Kidney capillary endothelial cell (primary cell): ENCODE measurements at regions not wholly inside any gene's neighbourhood (a gene's known extent, or its start where the extent isn't known, plus 50 kb on each side); places are given as distances from the start of the nearest gene placed in this dataset.
"Not testable (repeated sequence)": the region's sequence is repeated elsewhere in the genome, so short reads cannot be mapped to it uniquely, and the experiment has no call there.

Source experiments
- DNase-seq: peaks from one replicate; pipeline ENCODE4 v3.0.0-alpha.2; 2018; ENCODE audit warnings: low spot score

DNA sequence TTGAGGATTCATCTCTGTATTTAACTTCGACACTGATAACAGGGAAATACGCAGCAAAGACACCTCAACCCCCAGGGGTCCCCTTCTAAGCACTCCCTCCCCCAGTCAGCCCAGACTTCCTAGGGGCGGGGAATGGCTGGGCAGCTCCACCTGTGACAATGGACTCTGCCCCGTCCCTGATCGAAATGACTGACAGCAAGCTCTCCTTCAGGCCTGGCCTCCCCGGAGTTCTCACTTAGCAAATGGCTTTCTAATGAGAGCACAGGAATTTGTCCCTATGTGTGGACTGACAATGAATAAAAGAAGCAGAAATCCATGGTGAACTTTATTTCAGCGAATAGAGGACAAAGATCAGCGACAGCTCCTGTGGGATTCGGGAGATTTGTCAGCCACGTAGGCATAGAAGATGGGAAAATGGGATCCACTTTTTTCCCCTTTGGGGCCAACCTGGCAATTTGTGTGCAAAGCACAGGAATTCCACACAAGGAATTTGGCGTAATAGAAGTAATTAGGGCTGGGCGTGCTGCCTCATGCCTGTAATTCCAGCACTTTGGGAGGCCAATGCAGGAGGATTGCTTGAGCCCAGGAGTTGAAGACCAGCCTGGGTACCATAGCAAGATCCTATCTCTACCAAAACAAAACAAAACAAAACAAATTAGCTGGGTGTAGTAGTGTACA, 63.8 kb downstream of the TNFAIP2 start:
- no peak for DNase-seq

DNA sequence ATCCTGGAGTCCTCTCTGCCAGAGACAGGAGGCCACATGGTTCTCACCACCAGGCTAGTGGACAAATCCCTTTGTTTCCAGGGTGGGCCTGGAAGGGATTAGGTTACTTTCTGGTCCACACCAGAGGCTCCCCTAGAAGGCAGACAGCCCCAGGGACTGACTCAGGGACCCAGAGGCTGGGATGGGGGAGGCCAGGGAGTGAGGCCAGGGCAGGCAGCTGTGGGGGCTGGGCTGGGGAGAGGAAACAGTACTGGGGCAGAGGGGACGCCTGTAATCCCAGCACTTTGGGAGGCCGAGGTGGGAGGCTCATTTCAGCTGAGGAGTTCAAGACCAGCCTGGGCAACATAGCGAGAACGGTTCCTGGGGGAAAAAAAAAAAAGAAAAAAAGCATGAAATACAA, 64.7 kb downstream of the TNFAIP2 start:
- no peak for DNase-seq

DNA sequence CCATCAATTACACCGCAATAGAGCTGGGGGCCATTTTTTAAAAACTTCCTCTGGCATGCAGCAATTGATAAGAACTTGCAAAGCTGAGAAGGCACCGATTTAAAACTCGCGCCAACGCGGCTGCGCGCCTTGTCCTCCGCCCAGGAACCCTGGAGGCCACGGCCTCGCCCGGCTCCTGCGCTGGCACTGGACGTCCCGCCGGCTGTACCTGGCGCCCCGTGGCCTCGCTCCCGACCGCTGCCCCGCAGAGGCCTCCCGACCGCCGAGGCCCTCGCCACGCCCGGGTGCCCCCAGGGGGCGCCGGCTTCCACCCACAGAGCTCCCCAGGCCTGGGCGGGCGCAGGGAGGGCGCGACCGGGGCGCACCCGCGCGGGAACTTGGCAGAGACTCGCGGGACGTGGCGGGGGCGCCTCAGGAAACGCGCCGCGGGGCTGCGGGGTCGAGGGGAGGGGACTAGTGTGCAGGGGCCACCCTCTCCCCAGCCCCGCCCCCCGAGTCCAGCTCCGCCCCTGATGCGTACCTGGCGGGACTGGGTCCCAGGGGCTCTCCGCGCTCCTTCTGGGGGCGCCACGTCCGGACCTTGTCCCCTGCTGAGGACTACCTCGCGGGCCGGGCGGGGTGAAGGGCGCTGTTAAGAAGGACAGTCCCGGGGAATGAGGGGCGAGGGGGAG, 65.7 kb downstream of the TNFAIP2 start:
- no peak for DNase-seq

DNA sequence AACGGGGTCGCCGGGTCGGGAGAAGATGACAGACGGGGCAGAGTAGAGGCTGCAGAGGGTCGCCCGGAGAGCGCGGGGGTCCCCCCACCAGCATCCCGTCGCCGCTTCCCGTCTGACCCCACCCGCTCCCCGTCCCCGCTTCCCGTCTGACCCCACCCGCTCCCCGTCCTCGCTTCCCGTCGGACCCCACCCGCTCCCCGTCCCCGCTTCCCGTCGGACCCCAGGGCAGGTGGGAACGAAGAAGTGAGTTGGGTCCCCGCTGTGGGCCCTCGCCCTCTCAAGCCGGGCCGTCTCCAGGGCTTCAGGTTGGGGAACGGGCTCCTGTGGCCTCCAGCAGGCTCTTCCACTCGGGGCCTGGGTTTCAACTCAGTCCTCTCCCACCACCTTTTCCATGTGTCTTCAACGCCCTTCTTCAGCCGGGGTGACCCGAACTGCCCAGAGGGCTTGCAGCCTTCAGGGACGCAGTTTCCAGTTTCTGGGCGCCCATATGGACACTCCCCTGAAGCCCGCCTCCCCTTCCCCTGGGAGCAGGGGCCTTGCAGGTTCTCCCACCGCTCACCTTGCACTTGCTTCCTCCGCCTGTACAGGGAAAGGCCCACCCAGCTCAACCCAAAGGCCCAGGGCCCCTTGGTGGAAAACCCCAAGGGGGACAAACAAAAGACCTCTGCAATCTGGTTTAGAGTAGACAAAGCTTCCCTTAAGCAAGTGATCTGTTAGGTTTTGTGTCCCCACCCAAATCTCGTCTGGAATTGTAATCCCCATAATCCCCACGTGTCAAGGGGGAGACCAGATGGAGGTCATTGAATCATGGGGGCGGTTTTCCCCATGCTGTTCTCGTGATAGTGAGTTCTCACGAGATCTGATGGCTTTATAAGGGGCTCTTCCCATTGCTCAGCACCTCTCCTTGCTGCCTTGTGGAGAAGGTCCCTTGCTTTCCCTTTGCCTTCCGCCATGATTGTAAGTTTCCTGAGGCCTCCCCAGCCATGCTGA, 66.5 kb downstream of the TNFAIP2 start:
- no peak for DNase-seq

DNA sequence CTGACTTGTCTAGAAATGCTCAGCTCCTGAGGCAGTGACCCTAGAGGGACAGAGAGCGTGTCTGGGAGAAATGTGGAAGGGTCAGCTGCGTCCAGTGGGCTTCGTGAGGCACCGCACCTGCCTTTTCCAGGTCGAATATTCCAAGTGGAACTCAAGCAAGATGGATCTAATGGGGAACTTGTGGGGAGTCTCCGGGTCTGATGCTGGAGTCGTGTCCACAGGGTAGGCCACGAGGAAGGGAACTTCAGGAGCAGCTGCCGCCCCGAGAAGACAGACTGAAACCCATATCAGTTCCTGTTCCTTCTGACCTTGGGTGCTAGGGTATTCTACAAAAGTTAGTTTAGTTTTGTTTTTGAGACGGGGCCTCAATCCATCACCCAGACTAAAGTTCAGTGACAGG, 67.5 kb downstream of the TNFAIP2 start:
- DNase-seq, result no peak

DNA sequence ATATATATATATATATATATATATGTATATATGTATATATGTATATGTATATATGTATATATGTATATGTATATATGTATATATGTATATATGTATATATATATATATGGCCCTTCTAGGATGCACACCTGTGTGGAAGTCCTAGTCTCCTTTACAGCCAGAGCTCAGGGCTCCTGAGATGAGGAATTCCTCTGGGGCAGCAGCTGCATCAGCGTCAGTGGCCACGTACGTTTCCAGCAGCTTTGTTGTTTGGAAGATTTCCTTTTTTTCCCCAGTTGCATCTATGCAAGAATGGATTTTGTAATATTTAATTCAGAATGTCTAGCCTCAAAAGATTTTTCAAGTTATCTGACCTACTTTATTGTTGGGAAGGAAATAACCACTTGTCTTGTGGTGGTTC, 68.6 kb downstream of the TNFAIP2 start:
- no peak for DNase-seq

- no peak for DNase-seq
Measured at GRCh38 chr14:103192246-103192840, 69.1 kb downstream of the TNFAIP2 start.

GRCh38 chr14:103192861-103193260, 69.6 kb downstream of the TNFAIP2 start:
- not testable (repeated sequence) for DNase-seq

DNA sequence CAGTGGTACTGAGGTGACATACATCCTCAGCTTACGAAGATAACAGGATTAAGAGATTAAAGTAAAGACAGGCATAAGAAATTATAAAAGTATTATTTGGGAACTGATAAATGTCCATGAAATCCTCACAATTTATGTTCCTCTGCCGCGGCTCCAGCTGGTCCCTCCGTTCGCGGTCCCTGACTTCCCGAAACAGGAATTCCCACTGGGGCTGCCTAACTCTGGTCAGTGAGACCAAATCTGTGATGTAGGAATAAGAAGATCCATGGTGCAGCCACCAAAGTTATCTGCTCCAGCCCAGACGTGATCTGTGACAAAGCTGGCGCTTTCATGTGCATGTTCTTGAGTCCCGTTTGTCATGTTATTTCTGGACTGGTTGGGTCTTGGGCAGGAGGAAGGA, 70.2 kb downstream of the TNFAIP2 start:
- DNase-seq, result not testable (repeated sequence)

DNA sequence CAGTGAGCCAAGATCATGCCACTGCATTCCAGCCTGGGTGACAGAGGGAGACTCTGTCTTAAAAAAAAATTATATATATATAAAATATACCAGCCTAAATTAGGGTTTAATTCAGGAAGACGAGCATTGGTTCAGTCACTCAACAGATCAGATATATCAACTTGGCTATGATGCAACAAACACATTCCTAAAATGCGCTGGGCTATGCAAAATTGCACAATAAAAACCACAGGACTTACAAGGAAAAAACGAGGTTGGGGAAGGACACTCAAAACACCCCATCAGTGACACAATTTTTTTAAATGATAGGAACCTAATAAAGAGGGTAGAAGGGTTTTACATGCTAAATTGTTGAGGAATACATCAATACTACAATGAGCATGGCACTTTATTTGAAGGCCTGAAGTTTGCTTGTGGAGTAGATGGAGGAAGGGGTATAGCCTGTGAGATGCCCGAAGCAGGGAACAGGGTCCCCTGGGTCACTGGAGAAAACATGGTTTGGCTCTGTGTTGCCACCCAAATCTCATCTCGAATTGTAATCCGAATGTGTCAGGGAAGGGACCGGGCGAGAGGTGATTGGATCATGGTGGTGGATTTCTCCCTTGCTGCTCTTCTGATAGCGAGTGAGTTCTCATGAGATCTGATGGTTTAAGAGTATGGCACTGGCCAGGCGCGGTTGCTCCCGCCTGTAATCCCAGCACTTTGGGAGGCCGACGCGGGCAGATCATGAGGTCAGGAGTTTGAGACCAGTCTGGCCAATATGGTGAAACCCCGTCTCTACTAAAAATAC, 71.2 kb downstream of the TNFAIP2 start:
- no peak for DNase-seq

DNA sequence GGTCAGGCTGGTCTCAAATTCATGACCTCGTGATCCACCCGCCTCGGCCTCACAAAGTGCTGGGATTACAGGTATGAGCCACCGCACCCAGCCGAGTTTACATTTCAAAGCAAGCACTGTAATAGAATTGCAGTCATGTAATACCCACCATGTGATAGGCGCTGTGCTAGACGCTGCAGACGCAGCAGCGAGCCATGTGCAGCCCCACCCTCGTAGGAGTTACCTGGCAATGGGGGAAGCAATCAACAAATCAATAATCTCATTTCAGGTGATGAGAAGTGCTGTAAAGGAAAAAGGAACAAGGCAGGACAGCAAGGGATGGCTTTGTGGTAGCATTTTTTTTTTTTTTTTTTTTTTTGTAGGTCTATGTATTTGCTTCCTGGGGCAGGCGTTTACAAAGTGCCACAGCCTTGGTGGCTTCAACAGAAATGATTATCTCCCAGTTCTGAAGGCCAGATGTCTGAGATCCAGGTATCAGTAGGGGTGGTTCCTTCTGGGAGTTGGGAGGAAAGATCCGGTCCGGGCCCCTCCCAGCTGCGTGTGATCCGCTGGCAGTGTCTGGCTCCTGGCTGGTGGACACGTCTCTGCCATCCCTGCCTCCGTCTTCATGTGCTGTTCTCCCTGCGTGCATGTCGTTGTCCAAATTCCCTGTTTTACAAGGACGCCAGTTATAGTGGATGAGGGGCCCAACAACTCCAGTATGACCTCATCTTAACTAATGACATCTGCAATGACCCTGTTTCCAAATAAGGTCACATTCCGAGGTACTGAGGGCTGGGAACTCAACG, 72.8 kb downstream of the TNFAIP2 start:
- DNase-seq, result no peak

DNA sequence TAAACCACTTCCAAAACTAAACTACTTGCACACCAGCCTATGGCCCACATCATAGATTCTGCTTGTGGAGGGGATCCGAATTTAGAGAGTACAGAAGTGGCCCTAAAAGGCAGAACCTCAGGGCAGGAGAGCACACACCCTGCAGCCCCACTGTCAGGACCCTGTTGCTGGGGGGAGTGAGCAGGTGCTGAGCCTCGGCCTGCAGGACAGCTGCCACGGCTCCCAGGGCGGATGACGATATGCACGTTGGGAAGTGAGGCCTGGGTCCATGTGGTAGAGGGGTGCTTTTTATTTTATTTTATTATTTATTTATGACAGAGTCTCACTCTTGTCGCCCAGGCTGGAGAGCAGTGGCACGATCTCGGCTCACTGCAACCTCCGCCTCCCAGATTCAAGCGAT, 73.5 kb downstream of the TNFAIP2 start:
- DNase-seq, result no peak

GRCh38 chr14:103198131-103199105, 75.2 kb downstream of the TNFAIP2 start:
- no peak for DNase-seq

DNA sequence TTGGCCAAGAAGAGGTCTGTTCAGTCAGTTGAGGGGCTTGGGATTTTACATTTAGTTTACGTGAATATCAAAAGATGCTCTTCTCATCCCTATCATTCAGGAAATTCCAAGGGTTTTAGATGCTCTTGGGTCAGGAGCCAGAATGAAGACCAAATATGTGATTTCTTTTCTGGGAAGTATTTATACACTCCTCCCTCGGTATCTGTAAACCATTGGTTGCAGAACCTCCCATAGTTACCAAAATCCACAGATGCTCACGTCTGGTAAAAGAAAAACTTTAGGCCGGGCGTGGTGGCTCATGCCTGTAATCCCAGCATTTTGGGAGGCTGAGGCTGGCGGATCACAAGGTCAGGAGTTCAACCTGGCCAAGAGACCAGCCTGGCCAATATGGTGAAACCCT, 75.9 kb downstream of the TNFAIP2 start:
- no peak for DNase-seq

DNA sequence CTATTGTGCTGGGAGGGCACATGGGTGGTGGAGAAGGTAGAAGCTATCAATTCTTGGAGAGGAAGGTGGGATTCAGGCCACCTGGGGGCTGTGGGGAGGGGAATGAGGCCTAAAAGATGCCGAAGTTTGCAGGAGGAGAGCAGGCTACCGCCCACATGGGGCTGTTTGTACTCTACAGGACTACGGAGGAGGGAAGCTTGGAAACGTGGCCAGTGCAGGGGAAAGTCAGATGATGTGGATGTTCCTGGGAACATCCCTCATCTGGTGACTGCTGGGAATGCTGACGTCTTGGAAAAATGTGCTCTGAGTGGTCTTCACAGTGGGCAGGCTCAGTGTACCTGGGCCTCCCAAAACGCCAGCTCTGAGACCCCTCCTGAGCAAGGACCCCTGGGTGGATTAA, 78.5 kb downstream of the TNFAIP2 start:
- no peak for DNase-seq

DNA sequence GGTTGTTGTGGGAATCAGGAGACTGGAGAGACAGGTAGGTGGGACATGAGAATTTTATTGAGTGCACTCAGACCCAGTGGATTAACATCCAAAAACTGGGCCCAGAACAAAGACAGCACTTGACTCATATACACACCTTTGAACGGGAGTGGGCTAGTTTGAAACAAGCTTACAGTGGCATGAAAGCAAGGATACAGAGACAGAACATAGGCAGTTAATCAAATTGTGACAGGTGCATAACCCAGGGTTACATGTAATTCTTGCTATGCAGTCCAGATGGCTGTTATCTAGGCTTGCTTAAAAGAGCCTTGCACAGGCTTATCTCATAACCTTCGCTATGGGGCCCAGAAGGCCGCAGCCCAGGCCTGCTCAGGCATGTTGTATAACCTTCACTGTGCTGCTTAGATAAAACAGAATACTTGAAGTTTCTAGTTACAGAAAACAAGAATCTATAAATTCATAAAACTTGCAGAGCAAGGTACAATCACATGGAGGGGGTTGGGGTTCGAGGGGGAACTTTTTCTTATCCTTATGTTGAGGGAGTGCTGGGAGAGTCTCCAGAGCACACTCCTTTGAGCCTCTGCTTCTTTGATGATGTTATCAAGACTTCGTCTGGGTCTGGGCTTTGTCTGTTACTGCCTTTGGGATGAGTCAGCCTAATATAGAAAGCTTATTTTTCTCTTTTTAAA, 81.7 kb downstream of the TNFAIP2 start:
- no peak for DNase-seq

- no peak for DNase-seq
Measured at GRCh38 chr14:103205541-103205906, 82.3 kb downstream of the TNFAIP2 start.

- DNase-seq, result no peak
Measured at GRCh38 chr14:103206023-103206481, 82.8 kb downstream of the TNFAIP2 start.
